Amygdala (tissue), 56 donors: ENCODE measurements at regions not wholly inside any gene's neighbourhood (a gene's known extent, or its start where the extent isn't known, plus 50 kb on each side); places are given as distances from the start of the nearest gene placed in this dataset.
"Not testable (repeated sequence)": the region's sequence is repeated elsewhere in the genome, so short reads cannot be mapped to it uniquely, and the experiment has no call there.

Experiments used
- DNase-seq, 56 donors: peaks; one replicate each; lab custom pipeline; 2025; lab: John Stamatoyannopoulos, UW

DNA sequence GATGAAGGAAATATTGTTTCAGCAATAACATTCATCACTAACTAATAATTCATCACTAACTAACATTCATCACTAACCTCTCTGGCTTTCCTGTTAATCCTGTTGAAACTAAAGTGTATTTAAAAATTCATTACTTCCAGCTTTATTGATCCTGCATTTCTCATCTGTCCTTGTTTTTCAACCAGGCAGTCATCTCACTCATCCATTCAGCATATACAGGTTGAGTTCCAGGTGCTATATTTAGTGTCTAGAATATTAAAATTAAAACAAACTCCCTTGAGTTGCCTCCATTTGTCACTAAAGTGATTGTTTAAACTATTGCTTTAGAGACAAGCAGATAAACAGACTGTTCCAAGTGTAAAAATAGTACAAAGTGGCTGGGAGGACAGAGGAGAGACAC, 58.1 kb downstream of the ATXN7L3B start:
- no peak for DNase-seq

DNA sequence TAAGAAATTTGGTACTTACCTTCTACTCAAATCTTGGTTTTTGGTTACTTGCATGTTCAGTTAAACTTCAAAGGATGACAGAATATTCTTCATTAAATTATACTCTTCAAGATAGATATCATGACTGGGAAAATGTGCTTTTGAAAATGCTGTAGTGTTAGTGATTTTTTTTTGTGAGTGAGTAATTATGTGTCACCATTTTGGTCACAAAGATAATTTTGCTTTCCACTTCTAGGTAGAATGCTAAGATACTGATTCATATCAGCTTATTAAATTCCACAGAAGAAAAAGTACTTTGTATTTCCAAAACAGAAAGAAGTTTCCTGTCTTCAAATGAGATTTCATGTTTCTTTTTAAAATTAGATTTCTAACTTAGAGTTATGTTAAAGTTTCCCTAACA, 61.2 kb downstream of the ATXN7L3B start:
- no peak for DNase-seq

- DNase-seq: no peak
Observed at GRCh38 chr12:74599932-74600331, 62.3 kb downstream of the ATXN7L3B start.

- DNase-seq: not testable (repeated sequence)
Observed at GRCh38 chr12:74600817-74601216, 63.2 kb downstream of the ATXN7L3B start.

- DNase-seq: no peak
Observed at GRCh38 chr12:74602881-74603672, 65.4 kb downstream of the ATXN7L3B start.

GRCh38 chr12:74608231-74608775, 70.7 kb downstream of the ATXN7L3B start:
- DNase-seq: no peak

DNA sequence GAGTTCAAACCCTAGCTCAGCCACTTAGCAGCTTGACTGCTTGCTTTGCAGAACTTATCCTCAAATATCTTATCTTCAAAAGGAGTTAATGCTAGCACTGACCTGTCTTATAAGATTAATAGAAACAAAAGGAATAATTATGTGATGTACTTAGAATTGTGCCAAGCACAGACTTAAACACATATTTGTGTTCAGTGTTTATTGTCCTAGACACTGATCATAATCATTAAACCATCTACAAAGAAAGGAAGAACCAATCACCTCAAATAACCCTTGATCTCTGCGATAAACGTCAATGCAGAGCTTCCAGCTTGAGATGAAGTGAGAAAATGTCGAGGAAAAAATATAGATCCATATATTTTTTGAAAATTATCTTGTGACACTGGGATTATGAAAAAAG, 73.1 kb downstream of the ATXN7L3B start:
- DNase-seq: no peak

DNA sequence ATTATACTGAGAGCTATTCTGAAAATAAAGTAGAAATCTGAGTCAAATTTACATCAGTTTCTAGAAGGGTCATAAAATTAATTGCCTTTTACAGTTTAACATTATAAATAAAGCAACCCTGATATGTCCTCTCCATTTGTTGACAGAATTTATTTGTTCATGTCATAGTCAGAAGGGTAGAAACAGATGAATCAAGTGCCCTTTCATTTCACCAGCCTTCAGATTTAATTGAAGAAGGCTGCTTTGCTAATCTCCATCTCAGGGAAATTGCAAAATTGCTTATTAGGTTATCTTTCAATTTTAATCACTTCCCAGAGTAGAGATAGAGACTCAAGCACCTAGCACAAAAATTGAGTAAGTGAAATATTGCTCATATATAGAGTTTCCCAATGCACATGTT, 76.8 kb downstream of the ATXN7L3B start:
- DNase-seq: no peak

DNA sequence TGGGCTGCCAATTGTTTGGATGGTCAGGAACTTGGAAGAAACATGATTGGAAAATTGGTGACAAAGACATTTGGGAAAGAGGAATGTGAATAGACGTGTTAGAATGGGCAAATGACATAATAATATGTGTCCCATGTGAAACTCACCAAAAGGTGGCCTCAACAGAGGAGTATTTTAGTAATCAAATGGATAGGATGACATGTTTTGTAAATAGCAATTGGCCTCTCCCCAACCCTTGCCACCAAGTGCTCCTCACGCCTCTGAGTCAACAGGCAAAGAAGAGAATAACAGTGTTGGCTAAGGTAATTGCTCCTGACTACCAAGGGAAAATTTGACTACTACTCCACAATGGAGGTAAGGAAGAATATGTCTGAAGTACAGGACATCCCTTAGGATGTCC, 81.4 kb downstream of the ATXN7L3B start:
- DNase-seq: no peak

DNA sequence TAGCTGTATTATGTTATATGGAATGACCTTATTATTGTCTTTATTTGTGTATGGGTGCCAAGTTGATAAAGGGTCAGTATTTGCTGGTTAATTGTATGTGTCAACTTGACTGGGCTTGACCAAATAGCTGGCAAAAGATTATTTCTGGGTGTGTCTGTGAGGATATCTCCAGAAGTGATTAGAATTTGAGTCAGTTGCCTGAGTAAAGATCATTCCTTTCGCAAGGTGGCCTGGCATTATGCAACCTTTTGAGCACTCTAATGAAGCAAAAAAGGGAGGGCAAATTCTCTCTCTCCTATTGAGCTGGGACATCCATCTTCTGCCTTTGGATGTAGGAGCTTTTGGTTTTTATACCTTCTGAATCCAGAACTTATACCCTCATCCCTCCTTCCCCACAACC, 82.2 kb downstream of the ATXN7L3B start:
- no peak for DNase-seq

DNA sequence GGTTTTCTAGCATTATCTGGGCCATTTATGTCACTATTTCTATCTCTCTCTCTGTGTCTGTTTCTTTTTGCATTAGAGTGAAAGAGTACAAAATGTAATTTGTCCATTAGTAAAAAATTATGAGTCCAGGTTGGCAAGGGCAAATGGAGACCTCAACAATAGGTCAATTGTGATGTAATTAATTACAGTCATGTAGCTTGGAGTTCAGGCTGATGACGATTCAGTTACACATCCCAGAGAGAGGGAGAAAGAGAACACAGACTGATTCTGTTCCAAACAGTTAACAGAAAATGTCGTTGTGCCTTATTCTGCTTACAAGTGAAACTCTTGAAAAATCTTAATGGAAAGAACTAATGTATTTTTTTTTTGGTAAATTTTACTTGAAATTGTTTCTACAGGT, 83.3 kb downstream of the ATXN7L3B start:
- DNase-seq: no peak

DNA sequence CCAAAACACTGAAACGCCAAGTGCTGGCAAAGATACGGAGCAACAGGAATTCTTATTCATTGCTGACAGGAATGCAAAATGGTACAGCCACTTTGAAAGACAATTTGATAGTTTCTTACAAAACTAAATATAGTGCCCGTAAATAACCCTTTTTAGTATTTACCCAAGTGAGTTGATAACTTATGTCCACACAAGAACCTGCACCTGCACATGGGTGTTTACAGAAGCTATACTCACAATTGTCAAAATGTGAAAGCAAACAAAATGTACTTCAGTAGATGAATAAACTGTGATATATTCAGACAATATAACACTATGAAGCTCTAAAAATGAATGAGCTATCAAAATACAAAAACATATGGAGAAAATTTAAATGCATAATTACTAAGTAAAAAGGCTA, 86.6 kb downstream of the ATXN7L3B start:
- DNase-seq: no peak

DNA sequence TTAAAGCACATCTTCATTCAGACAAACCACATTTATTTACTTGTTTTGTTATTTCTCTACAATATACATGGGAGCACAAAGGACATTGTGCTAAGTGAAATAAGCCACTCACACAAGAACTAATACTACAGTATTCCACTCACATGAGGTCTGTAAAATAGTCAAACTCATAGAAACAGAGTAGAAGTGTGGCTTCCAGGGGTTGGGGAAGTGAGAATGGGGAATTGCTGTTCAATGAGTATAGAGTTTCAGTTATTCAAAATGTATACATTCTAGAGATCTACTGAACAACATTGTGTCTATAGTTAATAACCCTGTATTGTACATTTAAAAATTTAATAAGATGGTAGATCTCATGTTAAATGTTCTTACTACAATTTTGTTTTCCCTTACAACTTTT, 88.8 kb downstream of the ATXN7L3B start:
- DNase-seq: no peak

DNA sequence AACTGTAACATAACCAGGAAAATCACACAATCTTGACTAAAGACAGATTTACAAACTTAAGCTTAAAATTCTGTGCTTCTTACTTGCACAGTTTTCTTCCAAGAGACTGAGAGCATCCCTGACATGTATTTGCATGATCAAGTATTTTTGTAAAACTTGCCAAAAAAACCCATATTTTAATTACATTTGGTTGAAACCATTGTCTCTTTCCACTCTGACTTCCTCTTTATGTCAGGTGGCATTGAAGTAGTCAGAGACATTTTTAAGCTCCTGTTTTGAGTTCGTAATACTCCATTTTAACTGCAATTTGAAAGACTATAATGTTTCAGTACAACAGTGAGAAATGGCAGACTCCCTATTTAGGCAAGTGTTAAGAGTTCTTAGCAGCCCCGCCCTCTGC, 103.6 kb downstream of the ATXN7L3B start:
- no peak for DNase-seq

- DNase-seq: no peak
Observed at GRCh38 chr12:74641694-74642093, 104.1 kb downstream of the ATXN7L3B start.

DNA sequence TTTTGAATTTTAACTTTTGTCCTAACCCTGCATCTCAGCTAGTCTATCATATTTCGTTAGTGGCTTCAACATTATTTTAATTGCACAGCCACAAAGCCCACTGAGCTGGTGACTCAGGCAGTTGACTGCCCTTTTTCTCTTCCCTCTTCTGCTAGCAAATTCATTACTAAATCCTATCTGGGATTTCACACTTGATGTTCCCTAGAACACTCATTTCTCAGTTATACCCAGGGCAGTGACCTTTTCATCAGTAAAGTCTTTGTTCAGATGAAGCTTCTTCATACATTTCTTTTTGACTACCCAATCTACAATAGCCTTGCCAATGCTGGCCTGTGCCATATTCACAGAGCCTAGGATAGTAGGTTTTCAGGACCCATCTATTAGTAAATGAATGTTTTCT, 107.0 kb downstream of the ATXN7L3B start:
- DNase-seq: peak in 1 of 56 donors; percentile 4

- peak in 6 of 56 donors; percentile 1 to 64 (median 2) for DNase-seq
Observed at GRCh38 chr12:74646831-74647230, 109.2 kb downstream of the ATXN7L3B start.

GRCh38 chr12:74647256-74647655, 109.6 kb downstream of the ATXN7L3B start:
- no peak for DNase-seq

- no peak for DNase-seq
Observed at GRCh38 chr12:74656251-74656650, 118.6 kb downstream of the ATXN7L3B start.

DNA sequence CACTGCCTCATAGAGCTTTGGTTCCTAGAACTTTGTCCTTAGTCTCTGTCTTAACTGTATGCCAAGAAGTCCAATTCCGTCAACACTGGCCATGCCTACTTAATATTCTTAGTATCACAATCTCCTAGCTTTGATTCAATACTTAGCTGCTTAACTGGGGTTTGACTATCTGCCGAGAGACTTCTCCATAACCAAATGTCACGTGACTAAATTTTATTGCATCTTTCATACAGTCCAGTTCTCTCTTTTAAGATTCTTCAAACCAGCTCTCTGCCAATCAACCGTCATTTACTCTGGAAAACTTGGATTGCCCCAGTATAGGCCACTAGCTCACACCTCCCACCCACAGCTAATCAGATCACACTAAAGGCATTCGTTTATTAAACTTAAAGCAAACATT, 122.8 kb downstream of the ATXN7L3B start:
- DNase-seq: no peak

DNA sequence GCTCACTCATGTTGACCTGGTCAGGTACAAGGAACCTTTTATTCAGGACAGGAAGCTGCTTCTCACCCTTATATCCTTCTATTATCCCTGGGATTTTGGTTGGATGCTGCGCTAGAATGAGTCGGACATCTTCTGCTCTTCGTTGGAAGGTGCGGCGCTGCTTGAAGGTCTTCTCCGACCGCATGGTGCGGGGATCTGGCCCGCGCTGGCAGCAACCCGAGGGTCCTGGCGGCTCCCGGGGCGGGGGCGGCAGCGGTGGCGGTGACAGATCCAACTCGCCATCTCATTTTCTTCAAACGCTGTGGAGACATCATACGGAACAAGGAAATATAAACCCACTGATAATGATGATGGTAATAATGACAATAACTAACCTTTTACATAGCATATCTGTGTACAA, 126.3 kb downstream of the ATXN7L3B start:
- DNase-seq: no peak

DNA sequence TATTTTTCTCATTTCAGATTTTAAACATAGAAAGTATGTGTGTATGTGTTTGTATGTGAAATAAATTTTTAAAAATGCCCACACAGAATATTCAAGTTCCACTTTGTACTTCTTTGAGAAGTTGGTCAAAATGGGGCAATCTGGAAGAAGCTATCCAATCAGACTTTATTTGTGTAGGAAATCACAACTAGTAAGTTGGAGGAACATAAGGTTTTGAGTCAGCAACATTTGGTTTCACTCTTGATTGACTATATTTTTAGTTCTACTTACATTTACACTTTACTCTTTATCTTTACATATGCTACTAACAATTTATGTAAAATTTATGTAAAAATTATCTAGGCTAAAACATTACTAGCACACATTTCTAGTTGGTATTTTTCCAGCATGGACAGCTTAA, 128.1 kb downstream of the ATXN7L3B start:
- DNase-seq: no peak

DNA sequence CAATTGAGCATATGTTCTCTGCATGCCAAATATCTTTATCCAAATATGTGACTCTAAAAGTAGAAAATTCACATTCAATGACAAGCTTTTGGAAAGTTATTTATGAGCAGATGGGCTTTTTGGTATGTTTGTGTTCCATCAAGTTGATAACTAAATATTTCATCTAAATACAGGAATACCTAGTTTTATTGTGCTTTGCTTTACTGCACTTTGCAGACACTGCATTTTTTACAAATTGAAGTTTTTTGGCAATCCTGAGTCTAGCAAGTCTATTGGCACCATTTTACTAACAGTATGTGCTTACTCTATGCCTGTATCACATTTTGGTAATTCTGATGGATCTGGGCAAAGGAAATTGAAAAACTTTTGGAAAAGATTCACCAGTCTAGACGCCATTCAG, 133.8 kb downstream of the ATXN7L3B start:
- DNase-seq: no peak
